ENCODE measurements at regions not wholly inside any gene's neighbourhood (a gene's known extent, or its start where the extent isn't known, plus 50 kb on each side); places are given as distances from the start of the nearest gene placed in this dataset.

- TF ChIP-seq, protein P1, sequence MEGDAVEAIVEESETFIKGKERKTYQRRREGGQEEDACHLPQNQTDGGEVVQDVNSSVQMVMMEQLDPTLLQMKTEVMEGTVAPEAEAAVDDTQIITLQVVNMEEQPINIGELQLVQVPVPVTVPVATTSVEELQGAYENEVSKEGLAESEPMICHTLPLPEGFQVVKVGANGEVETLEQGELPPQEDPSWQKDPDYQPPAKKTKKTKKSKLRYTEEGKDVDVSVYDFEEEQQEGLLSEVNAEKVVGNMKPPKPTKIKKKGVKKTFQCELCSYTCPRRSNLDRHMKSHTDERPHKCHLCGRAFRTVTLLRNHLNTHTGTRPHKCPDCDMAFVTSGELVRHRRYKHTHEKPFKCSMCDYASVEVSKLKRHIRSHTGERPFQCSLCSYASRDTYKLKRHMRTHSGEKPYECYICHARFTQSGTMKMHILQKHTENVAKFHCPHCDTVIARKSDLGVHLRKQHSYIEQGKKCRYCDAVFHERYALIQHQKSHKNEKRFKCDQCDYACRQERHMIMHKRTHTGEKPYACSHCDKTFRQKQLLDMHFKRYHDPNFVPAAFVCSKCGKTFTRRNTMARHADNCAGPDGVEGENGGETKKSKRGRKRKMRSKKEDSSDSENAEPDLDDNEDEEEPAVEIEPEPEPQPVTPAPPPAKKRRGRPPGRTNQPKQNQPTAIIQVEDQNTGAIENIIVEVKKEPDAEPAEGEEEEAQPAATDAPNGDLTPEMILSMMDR (IDR thresholded peaks at IDR 0.05): no peak
- no peak for TF ChIP-seq MAX (CRISPR knock-in tag; IDR thresholded peaks at IDR 0.05)
Measured at GRCh38 chr13:63481334-63481733, 2065.7 kb upstream of the PCDH20 start.
